T-cell (primary cell): ENCODE measurements at regions not wholly inside any gene's neighbourhood (a gene's known extent, or its start where the extent isn't known, plus 50 kb on each side); places are given as distances from the start of the nearest gene placed in this dataset.

Experiments used
- ATAC-seq, 4 experiments: fragments of 200-7000 bp in 3 of 4; fragments of 150-1000 bp in 1 of 4; cut with Tn5 transposase; replicated peaks in 1 of 4; 1 replicate in 3 of 4; 2 replicates in 1 of 4; pipeline ENCODE4 v1.10.0; 2021; ENCODE audit warnings: moderate library complexity in 3 of 4, mild to moderate bottlenecking in 2 of 4, moderate number of reproducible peaks in 1 of 4
- CTCF ChIA-PET, 2 donors: fragments of 300-600 bp; sonication (Branson Sonifier 250); formaldehyde crosslinking; loops; one replicate each; lab custom pipeline; 2022; ENCODE audit warnings: antibody characterized with exemption in 2 of 2; lab: Charles Lee
- POLR2A ChIA-PET, 2 donors: fragments of 300-600 bp; sonication (Branson Sonifier 250); formaldehyde crosslinking; loops; one replicate each; lab custom pipeline; 2022; ENCODE audit warnings: antibody characterized with exemption in 2 of 2; lab: Charles Lee
- DNase-seq, 35 experiments: peaks; one replicate each; pipeline versions ENCODE4 v3.0.0 to v3.0.0-alpha.2; 2013 to 2023
- H3K27ac ChIP-seq: one replicate; pipeline ENCODE4 v1.5.1; 2013; ENCODE audit warnings: low read length
- H3K27me3 ChIP-seq, 2 experiments: replicated peaks in 1 of 2; 1 replicate in 1 of 2; 2 replicates in 1 of 2; pipeline versions ENCODE4 v1.6.1 to v1.7.0; 2013; ENCODE audit warnings: low read length in 1 of 2, mixed read lengths in 1 of 2; ENCODE audit not compliant: control insufficient read depth in 2 of 2, insufficient read depth in 2 of 2; ENCODE audit errors: extremely low read depth in 1 of 2
- H3K36me3 ChIP-seq, 2 donors: 1 replicate in 1 of 2; 2 replicates in 1 of 2; pipeline versions ENCODE4 v1.6.1 to v1.7.0; 2013; ENCODE audit warnings: low read length in 1 of 2; ENCODE audit not compliant: control insufficient read depth in 2 of 2, insufficient read depth in 1 of 2; ENCODE audit errors: extremely low read depth in 1 of 2
- H3K4me1 ChIP-seq, 2 experiments: 1 replicate in 1 of 2; 2 replicates in 1 of 2; pipeline versions ENCODE4 v1.6.1 to v1.7.0; 2013; ENCODE audit warnings: low read length in 2 of 2, mixed read lengths in 1 of 2; ENCODE audit not compliant: insufficient read depth in 2 of 2, control insufficient read depth in 1 of 2; ENCODE audit errors: extremely low read depth in 1 of 2
- H3K4me3 ChIP-seq, 2 donors: 1 replicate in 1 of 2; 2 replicates in 1 of 2; pipeline versions ENCODE4 v1.5.1 to v1.7.0; 2013; ENCODE audit warnings: mild to moderate bottlenecking in 2 of 2, low read length in 1 of 2, moderate library complexity in 1 of 2; ENCODE audit not compliant: control insufficient read depth in 1 of 2; ENCODE audit errors: extremely low read depth in 1 of 2
- H3K9me3 ChIP-seq: 2 replicates; pipeline ENCODE4 v1.7.0; 2013
- H3K27ac Mint-ChIP-seq, 2 donors: one replicate each; pipeline ENCODE4 v1.8.0; 2020 to 2021; ENCODE audit warnings: mild to moderate bottlenecking in 2 of 2, mixed read lengths in 2 of 2
- H3K27me3 Mint-ChIP-seq, 2 donors: one replicate each; pipeline ENCODE4 v1.8.0; 2021 to 2022; ENCODE audit warnings: mixed read lengths in 2 of 2
- H3K36me3 Mint-ChIP-seq: one replicate; pipeline ENCODE4 v1.8.0; 2021; ENCODE audit warnings: mixed read lengths
- H3K4me1 Mint-ChIP-seq, 3 donors: one replicate each; pipeline ENCODE4 v1.8.0; 2020 to 2022; ENCODE audit warnings: mixed read lengths in 3 of 3, mild to moderate bottlenecking in 1 of 3
- H3K4me3 Mint-ChIP-seq, 3 donors: one replicate each; pipeline ENCODE4 v1.8.0; 2020 to 2022; ENCODE audit warnings: mild to moderate bottlenecking in 3 of 3, mixed read lengths in 3 of 3, moderate library complexity in 3 of 3
- H3K9me3 Mint-ChIP-seq, 3 donors: one replicate each; pipeline ENCODE4 v1.8.0; 2020 to 2022; ENCODE audit warnings: mixed read lengths in 3 of 3
- WGBS: methylation state at CpG from one replicate; pipeline ENCODE4 v1.1.5; 2013; ENCODE audit warnings: missing lambda C conversion rate; ENCODE audit not compliant: insufficient coverage; 5-methylcytosine and 5-hydroxymethylcytosine counted together

DNA sequence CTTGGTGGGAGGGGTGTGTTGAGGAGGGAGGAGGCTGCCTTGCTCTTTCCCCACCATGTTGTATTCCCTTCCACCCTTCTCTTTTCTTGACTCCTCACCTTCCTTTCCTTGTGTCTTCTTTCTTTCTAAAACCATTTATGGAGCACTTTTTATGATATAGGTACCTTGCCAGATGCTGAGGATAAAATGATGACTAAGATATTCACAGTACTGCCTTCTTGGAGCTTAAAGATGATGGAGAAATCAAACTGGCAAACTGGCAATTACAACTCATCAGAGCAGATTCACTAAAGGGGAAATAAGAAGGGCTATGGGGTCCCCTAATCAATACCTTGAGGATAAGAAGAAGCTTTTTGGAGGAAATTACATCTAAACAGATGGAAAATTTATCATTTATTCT lies 273.2 kb upstream of the MEF2C start:
- Mint-ChIP-seq H3K27me3 (no peaks in the 10 kb centered on the region), H3K4me1 (no peaks in the 10 kb centered on the region), H3K36me3 (no peaks in the 10 kb centered on the region), H3K9me3 (peaks cover 0 to 4% (median under 1%) of the 10 kb centered on the region in 3 donors), H3K4me3 (no peak overlapping the region), H3K27ac (no peak overlapping the region)
- no peak overlapping the region for H3K4me3 ChIP-seq
- no peaks in the 10 kb centered on the region for H3K9me3 ChIP-seq
- no peak for ATAC-seq
- ChIA-PET CTCF (interaction anchor here in 1 of 2 donors (0.8 kb wide), 1 partner anchor 9 kb away, joined by 3 read pairs; no protein-coding TSS in a partner anchor), POLR2A (no interaction called here)
- H3K36me3 ChIP-seq: no peaks in the 10 kb centered on the region
- no peaks in the 10 kb centered on the region for H3K27me3 ChIP-seq
- no peaks in the 10 kb centered on the region for H3K4me1 ChIP-seq
- DNase-seq: no peak
- no peak overlapping the region for H3K27ac ChIP-seq

DNA sequence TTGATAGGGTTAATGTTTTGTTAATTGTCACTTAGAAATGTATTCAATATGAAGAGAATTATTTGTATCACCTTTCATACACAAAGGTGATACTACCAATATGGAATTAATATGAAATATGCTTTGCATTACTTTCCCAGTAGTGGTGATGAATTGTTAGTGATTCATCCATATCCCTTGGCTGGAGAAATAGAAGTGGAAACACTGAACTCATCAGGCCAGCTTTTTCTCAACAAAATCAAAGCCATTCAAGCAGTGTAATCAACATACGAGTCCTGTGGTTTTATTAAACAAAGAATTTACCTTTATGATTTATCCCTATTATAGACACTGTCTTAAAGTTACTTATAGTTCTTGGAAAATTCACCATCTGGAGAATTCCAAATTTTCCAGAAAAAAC lies 264.0 kb upstream of the MEF2C start:
- Histone ChIP-seq H3K27ac (no peak overlapping the region), H3K36me3 (no peaks in the 10 kb centered on the region), H3K4me1 (no peaks in the 10 kb centered on the region), H3K9me3 (no peaks in the 10 kb centered on the region), H3K4me3 (no peak overlapping the region), H3K27me3 (no peaks in the 10 kb centered on the region)
- DNase-seq (no peak), ATAC-seq (no peak)
- H3K36me3 Mint-ChIP-seq: no peaks in the 10 kb centered on the region
- no CpG with 5 or more reads among the region's 1 CpG for WGBS
- H3K4me3 Mint-ChIP-seq: no peak overlapping the region
- H3K9me3 Mint-ChIP-seq: peaks cover 0 to 3% (median 0%) of the 10 kb centered on the region in 3 donors
- H3K27me3 Mint-ChIP-seq: no peaks in the 10 kb centered on the region
- H3K4me1 Mint-ChIP-seq: no peaks in the 10 kb centered on the region
- no peak overlapping the region for H3K27ac Mint-ChIP-seq
- ChIA-PET CTCF (no interaction called here), POLR2A (no interaction called here)

DNA sequence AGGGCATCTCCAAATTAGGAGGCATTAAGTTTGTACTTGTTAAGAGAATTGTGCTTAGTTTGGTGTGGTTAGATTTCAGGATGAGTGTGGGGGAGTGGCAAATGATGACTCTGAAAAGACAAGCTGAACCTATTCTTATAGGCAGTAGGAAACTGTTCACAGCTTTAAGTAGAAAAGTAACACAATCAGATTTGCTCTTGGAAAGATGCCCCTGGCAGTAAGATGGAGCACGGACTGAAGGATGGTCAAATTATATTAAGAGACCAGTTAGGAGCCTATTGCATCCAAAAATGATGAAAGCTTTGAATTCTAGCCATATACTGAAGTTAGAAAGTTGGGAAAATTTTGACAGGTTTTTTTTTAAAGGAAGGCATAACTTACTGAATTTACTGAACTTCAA lies 254.2 kb upstream of the MEF2C start:
- no peaks in the 10 kb centered on the region for H3K27me3 ChIP-seq
- Mint-ChIP-seq H3K27ac (no peak overlapping the region), H3K27me3 (no peaks in the 10 kb centered on the region), H3K9me3 (peaks cover 2 to 4% (median 3%) of the 10 kb centered on the region in 3 donors), H3K36me3 (no peaks in the 10 kb centered on the region), H3K4me3 (no peak overlapping the region), H3K4me1 (no peaks in the 10 kb centered on the region)
- POLR2A ChIA-PET: no interaction called here
- 100% methylated on average over 1 of the region's 1 CpG for WGBS
- DNase-seq (no peak), ATAC-seq (no peak)
- CTCF ChIA-PET: no interaction called here
- no peak overlapping the region for H3K27ac ChIP-seq
- no peaks in the 10 kb centered on the region for H3K9me3 ChIP-seq
- H3K36me3 ChIP-seq: no peaks in the 10 kb centered on the region
- H3K4me3 ChIP-seq: no peak overlapping the region
- H3K4me1 ChIP-seq: no peaks in the 10 kb centered on the region

DNA sequence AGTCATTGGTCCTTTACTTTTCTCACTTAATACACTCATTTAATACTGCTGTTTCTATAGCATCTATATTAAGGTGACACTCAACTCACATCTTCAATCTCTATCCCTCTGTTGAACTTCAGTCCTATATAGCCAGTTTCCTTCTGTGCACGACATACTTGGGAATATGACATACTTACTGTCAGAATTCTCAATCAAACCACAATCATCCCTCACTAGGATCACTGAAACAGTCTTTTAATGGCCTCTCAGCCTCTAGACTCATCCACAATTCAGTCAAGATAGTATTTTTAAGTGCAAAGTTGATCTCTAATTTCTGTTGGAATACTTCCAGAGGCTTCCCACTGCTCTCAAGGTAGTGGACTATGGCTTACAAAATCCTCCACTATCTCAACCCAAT lies 251.0 kb upstream of the MEF2C start:
- H3K27me3 ChIP-seq: no peaks in the 10 kb centered on the region
- H3K9me3 Mint-ChIP-seq: peaks cover 0 to 2% (median 1%) of the 10 kb centered on the region in 3 donors
- no peaks in the 10 kb centered on the region for H3K9me3 ChIP-seq
- no peaks in the 10 kb centered on the region for H3K27me3 Mint-ChIP-seq
- ATAC-seq (no peak), DNase-seq (no peak)
- no peak overlapping the region for H3K27ac Mint-ChIP-seq
- H3K4me3 ChIP-seq: no peak overlapping the region
- no peaks in the 10 kb centered on the region for H3K4me1 Mint-ChIP-seq
- no peak overlapping the region for H3K27ac ChIP-seq
- H3K36me3 ChIP-seq: no peaks in the 10 kb centered on the region
- no peaks in the 10 kb centered on the region for H3K36me3 Mint-ChIP-seq
- H3K4me3 Mint-ChIP-seq: no peak overlapping the region
- no peaks in the 10 kb centered on the region for H3K4me1 ChIP-seq
- CTCF ChIA-PET: no interaction called here
- POLR2A ChIA-PET: no interaction called here
- WGBS: 75% methylated on average over 1 of the region's 1 CpG

DNA sequence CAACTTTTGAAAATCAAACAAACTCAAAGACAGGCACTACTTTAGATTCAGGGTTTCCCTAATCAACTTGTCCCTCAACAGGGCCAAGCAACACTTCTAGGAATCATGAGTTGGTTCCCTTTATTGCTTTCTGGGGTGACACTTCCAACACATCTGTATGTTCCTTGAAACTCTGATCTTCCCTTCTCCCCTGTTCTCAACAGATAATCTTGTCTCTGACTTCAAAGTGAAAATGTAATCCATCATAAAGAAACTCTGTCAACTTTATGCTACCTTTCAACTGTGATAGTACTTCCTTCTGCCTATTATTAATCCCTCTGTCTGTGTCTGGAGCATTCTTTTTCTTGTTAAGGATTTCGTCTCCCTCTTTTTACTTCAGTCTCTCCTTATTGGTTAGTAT lies 250.1 kb upstream of the MEF2C start:
- POLR2A ChIA-PET: no interaction called here
- no CpG with 5 or more reads among the region's 1 CpG for WGBS
- CTCF ChIA-PET: no interaction called here

DNA sequence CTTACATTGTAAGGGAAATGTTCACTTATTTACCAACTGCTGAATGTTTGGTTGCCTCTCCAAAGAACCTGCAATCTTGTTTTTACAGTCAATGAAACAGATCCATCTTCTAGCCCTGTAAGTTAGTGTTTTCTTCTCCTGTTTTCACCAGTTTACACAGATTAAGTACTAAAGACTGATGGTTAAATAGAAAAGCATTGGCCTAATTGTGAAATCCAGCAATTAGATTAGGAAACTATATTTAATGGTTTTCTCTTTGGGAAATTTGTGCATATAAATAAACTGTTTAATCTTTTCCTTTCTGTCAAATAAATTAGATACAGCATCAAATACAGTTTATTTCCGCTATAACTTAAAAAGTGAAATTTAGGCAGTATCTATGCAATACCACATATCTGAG lies 247.9 kb upstream of the MEF2C start:
- Mint-ChIP-seq H3K4me3 (no peak overlapping the region), H3K27ac (no peak overlapping the region), H3K36me3 (no peaks in the 10 kb centered on the region), H3K27me3 (no peaks in the 10 kb centered on the region), H3K9me3 (peaks cover 0 to 6% (median 0%) of the 10 kb centered on the region in 3 donors), H3K4me1 (no peaks in the 10 kb centered on the region)
- H3K27me3 ChIP-seq: no peaks in the 10 kb centered on the region
- no CpG with 5 or more reads among the region's 1 CpG for WGBS
- ATAC-seq: no peak
- ChIA-PET POLR2A (no interaction called here), CTCF (no interaction called here)
- H3K36me3 ChIP-seq: no peaks in the 10 kb centered on the region
- H3K27ac ChIP-seq: no peak overlapping the region
- H3K4me3 ChIP-seq: no peak overlapping the region
- H3K9me3 ChIP-seq: no peaks in the 10 kb centered on the region
- DNase-seq: no peak
- H3K4me1 ChIP-seq: no peaks in the 10 kb centered on the region

More for the DNA sequence above, 250.1 kb upstream of the MEF2C start:
- Mint-ChIP-seq H3K4me3 (no peak overlapping the region), H3K9me3 (peaks cover 0 to 4% (median 0%) of the 10 kb centered on the region in 3 donors), H3K27ac (no peak overlapping the region), H3K36me3 (no peaks in the 10 kb centered on the region), H3K27me3 (no peaks in the 10 kb centered on the region), H3K4me1 (no peaks in the 10 kb centered on the region)
- H3K36me3 ChIP-seq: no peaks in the 10 kb centered on the region
- no peaks in the 10 kb centered on the region for H3K27me3 ChIP-seq
- no peak for DNase-seq
- H3K4me3 ChIP-seq: no peak overlapping the region
- ATAC-seq: no peak
- H3K27ac ChIP-seq: no peak overlapping the region
- no peaks in the 10 kb centered on the region for H3K9me3 ChIP-seq
- no peaks in the 10 kb centered on the region for H3K4me1 ChIP-seq

DNA sequence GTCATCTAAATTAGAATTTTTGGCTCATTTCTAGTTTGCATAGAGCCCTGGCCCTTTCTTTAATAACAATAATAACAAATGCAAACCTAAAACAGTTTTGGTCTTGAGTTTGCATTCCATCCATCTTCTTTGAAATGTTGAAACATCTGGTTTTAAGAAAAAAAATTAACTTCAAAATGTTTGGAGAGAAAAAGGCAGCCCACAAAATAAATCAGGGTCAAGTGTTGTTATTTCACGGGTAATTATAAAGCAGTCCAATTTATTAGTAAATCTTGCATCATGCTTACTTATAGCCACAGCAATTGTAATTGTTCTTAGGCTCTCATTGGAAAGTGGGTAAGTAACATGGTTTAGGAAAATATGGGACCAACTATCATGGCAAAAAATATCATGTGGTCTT lies 247.0 kb upstream of the MEF2C start:
- ATAC-seq (no peak), DNase-seq (no peak)
- Mint-ChIP-seq H3K4me1 (no peaks in the 10 kb centered on the region), H3K36me3 (no peaks in the 10 kb centered on the region), H3K27me3 (no peaks in the 10 kb centered on the region), H3K4me3 (no peak overlapping the region), H3K27ac (no peak overlapping the region), H3K9me3 (peaks cover 0 to 9% (median 0%) of the 10 kb centered on the region in 3 donors)
- no CpG with 5 or more reads among the region's 1 CpG for WGBS
- H3K9me3 ChIP-seq: no peaks in the 10 kb centered on the region
- H3K36me3 ChIP-seq: no peaks in the 10 kb centered on the region
- H3K4me3 ChIP-seq: no peak overlapping the region
- ChIA-PET CTCF (no interaction called here), POLR2A (no interaction called here)
- no peaks in the 10 kb centered on the region for H3K27me3 ChIP-seq
- H3K4me1 ChIP-seq: no peaks in the 10 kb centered on the region
- H3K27ac ChIP-seq: no peak overlapping the region
